Skeletal muscle tissue (tissue), 3 donors: ENCODE measurements at regions not wholly inside any gene's neighbourhood (a gene's known extent, or its start where the extent isn't known, plus 50 kb on each side); places are given as distances from the start of the nearest gene placed in this dataset.
"Not testable (repeated sequence)": the region's sequence is repeated elsewhere in the genome, so short reads cannot be mapped to it uniquely, and the experiment has no call there.

Experiments
- H3K27ac ChIP-seq: one replicate; pipeline ENCODE4 v1.7.0; 2013; ENCODE audit warnings: mild to moderate bottlenecking, low read depth, low read length, inconsistent platforms
- H3K27me3 ChIP-seq, 3 donors: one replicate each; pipeline ENCODE4 v1.7.0; 2013; ENCODE audit warnings: low read length in 3 of 3; ENCODE audit not compliant: control insufficient read depth in 3 of 3, insufficient read depth in 3 of 3
- H3K36me3 ChIP-seq, 3 donors: one replicate each; pipeline ENCODE4 v1.7.0; 2013; ENCODE audit warnings: low read length in 3 of 3; ENCODE audit not compliant: control insufficient read depth in 3 of 3, insufficient read depth in 3 of 3
- H3K4me1 ChIP-seq, 3 donors: one replicate each; pipeline ENCODE4 v1.7.0; 2013; ENCODE audit warnings: low read length in 3 of 3, mild to moderate bottlenecking in 3 of 3; ENCODE audit not compliant: control insufficient read depth in 3 of 3, insufficient read depth in 3 of 3
- H3K4me3 ChIP-seq, 3 donors: one replicate each; pipeline ENCODE4 v1.7.0; 2013; ENCODE audit warnings: low read length in 3 of 3
- H3K9ac ChIP-seq, 3 donors: one replicate each; pipeline ENCODE4 v1.7.0; 2013; ENCODE audit warnings: low read length in 3 of 3, mild to moderate bottlenecking in 3 of 3, moderate library complexity in 2 of 3, low read depth in 1 of 3
- H3K9me3 ChIP-seq, 3 donors: one replicate each; pipeline ENCODE4 v1.7.0; 2013; ENCODE audit warnings: low read length in 3 of 3; ENCODE audit not compliant: control insufficient read depth in 3 of 3
- donor health status: Osteomylitis.

DNA sequence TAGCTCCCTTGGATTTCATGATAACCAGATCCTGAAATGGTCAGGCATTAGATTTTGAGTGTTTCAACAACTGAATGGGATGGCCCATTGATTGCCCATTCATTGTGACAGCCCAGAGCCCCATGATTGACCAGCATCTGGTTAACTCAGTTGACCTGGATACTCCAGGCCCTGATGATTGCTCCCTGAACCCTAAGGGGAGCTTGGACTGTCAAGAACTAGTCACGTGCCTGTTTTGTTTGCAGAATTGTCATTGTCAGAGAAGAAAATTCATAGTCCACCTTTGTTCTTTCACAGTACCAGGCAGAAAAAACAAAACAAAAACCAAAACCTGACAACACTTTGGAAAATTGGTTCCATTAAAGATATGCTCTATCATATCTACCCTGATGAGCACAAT lies 241.3 kb upstream of the ONECUT1 start:
- Histone ChIP-seq H3K4me3 (no peak overlapping the region), H3K9me3 (no peaks in the 10 kb centered on the region), H3K27ac (no peak overlapping the region), H3K36me3 (no peaks in the 10 kb centered on the region), H3K27me3 (no peaks in the 10 kb centered on the region), H3K4me1 (no peaks in the 10 kb centered on the region), H3K9ac (no peak overlapping the region)

DNA sequence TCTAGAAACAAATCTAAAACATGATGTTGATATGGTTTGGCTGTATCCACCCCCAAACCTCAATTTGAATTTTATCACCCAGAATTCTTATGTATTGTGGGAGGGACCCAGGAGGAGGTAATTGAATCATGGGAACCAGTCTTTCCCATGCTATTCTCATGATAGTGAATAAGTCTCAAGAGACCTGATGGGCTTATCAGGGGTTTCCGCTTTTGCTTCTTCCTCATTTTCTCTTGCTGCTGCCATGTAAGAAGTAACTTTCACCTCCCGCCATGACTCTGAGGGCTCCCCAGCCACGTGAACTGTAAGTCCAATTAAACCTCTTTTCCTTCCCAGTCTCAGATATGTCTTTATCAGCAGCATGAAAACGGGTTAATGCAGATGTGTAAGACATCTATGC lies 232.7 kb upstream of the ONECUT1 start:
- Histone ChIP-seq H3K27ac (no peak overlapping the region), H3K9me3 (no peaks in the 10 kb centered on the region), H3K4me3 (no peak overlapping the region), H3K9ac (no peak overlapping the region), H3K36me3 (no peaks in the 10 kb centered on the region), H3K4me1 (no peaks in the 10 kb centered on the region), H3K27me3 (no peaks in the 10 kb centered on the region)

DNA sequence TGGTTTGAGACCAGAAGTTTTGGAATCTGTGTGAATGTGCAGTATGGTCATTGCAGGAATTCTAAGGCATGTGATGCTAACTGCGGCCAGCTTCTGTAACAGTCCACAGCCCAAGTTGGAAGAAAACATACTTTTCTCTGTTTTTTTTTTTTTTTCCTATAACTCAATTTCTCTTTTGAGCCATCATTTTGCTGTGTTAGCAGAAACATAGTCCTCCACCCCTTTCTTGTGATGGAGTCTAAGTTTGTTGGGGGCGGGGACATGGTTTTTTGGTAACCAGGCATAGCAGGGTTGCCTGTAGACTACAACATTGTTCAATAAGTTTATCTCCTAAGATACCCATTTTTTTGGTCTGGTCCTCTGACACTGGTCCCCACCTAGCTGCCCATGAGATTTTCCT lies 223.2 kb upstream of the ONECUT1 start:
- H3K4me1 ChIP-seq: no peaks in the 10 kb centered on the region
- no peak overlapping the region for H3K27ac ChIP-seq
- H3K27me3 ChIP-seq: no peaks in the 10 kb centered on the region
- peaks cover 0 to 3% (median 0%) of the 10 kb centered on the region in 3 donors for H3K9me3 ChIP-seq
- no peaks in the 10 kb centered on the region for H3K36me3 ChIP-seq
- no peak overlapping the region for H3K4me3 ChIP-seq
- no peak overlapping the region for H3K9ac ChIP-seq

DNA sequence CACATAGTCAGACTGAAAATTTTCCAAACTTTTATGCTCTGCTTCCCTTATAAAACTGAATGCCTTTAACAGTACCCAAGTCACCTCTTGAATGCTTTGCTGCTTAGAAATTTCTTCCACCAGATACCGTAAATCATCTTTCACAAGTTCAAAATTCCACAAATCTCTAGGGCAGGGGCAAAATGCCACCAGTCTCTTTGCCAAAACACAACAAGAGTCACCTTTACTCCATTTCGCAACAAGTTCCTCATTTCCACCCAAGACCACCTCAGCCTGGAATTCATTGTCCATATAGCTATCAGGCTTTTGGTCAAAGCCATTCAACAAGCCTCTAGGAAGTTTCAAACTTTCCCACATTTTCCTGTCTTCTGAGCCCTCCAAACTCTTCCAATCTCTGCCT lies 221.6 kb upstream of the ONECUT1 start:
- H3K36me3 ChIP-seq, H3K9ac ChIP-seq, H3K27me3 ChIP-seq, H3K4me3 ChIP-seq, H3K4me1 ChIP-seq, H3K9me3 ChIP-seq, H3K27ac ChIP-seq: not testable (repeated sequence)

DNA sequence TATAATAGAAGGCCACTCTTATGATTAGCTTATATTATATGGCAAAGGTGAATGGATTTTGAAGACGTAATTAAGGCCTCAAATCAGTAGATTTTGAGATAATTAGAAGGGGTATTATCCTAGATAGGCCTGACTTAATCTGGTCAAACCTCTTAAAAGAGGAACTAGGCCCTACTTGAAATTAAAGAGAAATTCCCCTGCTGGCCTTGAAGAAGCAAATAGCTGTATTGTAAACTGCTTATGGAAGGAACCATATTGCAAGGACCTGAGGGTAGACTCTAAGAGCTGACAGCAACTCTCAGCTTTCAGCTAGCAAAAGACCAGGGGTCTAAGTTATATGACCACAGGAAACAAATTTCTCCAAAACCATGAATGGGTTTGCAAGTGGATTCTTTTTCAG lies 219.0 kb upstream of the ONECUT1 start:
- H3K4me3 ChIP-seq: no peak overlapping the region
- H3K36me3 ChIP-seq: no peaks in the 10 kb centered on the region
- H3K9ac ChIP-seq: no peak overlapping the region
- no peaks in the 10 kb centered on the region for H3K9me3 ChIP-seq
- H3K4me1 ChIP-seq: no peaks in the 10 kb centered on the region
- no peaks in the 10 kb centered on the region for H3K27me3 ChIP-seq
- H3K27ac ChIP-seq: no peak overlapping the region

DNA sequence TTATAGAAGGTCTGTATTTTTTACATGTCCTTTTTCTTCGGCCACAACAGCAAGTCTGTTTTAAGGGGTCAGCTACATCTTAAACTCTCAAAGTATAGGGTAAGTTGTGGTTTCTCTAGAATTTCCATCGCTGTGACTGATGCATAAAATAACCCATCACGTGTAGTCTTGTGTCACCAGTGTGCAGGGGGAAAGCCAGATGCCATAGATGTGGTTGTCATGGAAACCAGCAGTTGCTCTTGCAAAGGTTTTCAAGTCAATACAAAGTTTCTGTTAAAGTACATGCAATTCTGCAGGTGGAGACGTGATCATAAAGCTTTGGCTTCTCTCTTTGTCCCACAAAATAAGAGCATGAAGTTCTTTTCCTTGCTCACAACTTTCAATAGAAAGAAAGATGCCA lies 210.3 kb upstream of the ONECUT1 start:
- Histone ChIP-seq H3K4me1 (no peaks in the 10 kb centered on the region), H3K4me3 (no peak overlapping the region), H3K27ac (no peak overlapping the region), H3K27me3 (no peaks in the 10 kb centered on the region), H3K36me3 (no peaks in the 10 kb centered on the region), H3K9me3 (no peaks in the 10 kb centered on the region), H3K9ac (no peak overlapping the region)

DNA sequence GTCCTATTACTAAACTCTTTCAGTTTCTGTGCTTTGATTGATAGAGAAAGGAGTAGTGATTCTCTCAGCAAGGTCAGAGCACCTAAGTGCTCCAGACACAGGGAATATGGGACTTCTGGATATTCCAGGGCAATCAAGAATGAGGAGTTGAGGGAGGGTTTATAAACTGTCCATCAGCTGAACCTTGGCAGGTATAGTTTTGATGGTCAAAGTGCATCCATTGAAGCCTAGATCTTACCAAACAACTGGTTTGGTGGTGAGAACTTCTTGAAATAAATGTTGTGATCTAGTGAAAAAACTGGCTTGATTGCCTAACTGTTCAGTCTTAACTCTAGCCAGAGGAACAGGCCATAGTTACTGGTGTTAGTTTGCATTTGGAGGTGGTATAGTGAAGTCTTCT lies 207.0 kb upstream of the ONECUT1 start:
- no peaks in the 10 kb centered on the region for H3K36me3 ChIP-seq

DNA sequence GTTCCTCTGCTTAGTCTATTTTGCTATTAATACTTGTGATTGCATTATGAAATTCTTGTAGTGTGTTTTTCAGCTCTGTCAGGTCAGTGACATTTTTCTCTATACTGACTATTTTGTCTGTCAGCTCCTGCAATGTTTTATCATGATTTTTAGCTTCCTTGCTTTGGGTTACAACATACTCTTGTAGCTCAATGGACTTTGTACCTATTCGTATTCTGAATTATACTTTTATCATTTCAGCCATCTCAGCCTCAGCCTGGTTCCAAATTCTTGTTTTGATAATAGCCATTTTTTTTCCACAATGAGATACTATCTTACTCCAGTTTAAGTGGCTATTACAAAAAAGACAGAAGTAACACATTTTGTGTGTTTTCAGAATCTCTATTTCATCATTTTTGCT lies 204.2 kb upstream of the ONECUT1 start:
- H3K27ac ChIP-seq: no peak overlapping the region
- H3K9me3 ChIP-seq: peaks cover 0 to 3% (median 0%) of the 10 kb centered on the region in 3 donors
- no peak overlapping the region for H3K4me3 ChIP-seq
- no peak overlapping the region for H3K9ac ChIP-seq
- no peaks in the 10 kb centered on the region for H3K36me3 ChIP-seq
- H3K27me3 ChIP-seq: no peaks in the 10 kb centered on the region
- no peaks in the 10 kb centered on the region for H3K4me1 ChIP-seq

More for the DNA sequence above, 207.0 kb upstream of the ONECUT1 start:
- Histone ChIP-seq H3K9me3 (peaks cover 0 to 3% (median 0%) of the 10 kb centered on the region in 3 donors), H3K9ac (no peak overlapping the region), H3K27ac (no peak overlapping the region), H3K27me3 (no peaks in the 10 kb centered on the region), H3K4me1 (no peaks in the 10 kb centered on the region), H3K4me3 (no peak overlapping the region)

DNA sequence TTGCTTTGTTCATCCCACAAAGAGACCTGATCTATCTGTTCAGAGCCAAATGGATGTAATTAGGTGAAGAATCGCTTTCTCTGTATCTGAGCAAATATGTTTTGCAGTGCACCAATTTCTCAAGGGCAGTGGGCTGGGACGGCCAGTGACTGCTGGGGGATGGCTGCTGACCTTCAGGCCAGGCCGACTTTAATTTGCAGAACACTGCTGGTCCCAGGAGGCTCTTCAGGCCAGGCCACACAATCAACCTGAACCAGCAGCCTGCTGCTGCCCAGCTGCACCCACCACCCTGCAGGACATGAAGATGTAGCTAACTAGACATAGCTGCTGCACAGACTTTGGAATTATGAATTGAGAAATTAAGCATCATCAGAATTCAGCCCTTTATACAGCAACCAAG lies 194.4 kb upstream of the ONECUT1 start:
- Histone ChIP-seq H3K4me3 (no peak overlapping the region), H3K27me3 (no peaks in the 10 kb centered on the region), H3K9me3 (no peaks in the 10 kb centered on the region), H3K36me3 (no peaks in the 10 kb centered on the region), H3K27ac (no peak overlapping the region), H3K4me1 (no peaks in the 10 kb centered on the region), H3K9ac (no peak overlapping the region)

DNA sequence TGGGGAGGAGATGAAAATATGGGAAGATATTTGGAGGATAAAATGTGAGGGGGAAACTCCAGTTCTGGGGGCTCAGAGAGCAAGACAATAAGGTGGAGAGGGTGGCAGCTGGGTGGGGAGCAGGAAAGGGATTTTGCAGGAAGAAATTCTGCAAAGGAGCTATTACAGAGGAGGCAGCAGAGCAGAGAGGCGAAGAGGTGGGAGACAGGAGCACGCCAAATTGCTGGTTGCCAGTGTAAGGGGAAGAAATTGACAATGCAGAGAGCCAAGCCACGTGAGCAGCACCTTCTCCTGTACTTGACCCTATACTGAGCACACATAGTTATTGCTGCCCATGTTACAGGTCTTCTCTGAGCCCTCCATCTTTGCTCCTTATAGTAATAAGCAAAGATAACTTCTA lies 190.3 kb upstream of the ONECUT1 start:
- H3K9ac ChIP-seq: no peak overlapping the region
- no peaks in the 10 kb centered on the region for H3K27me3 ChIP-seq
- no peak overlapping the region for H3K4me3 ChIP-seq
- no peaks in the 10 kb centered on the region for H3K4me1 ChIP-seq
- H3K27ac ChIP-seq: no peak overlapping the region
- no peaks in the 10 kb centered on the region for H3K36me3 ChIP-seq
- H3K9me3 ChIP-seq: no peaks in the 10 kb centered on the region

DNA sequence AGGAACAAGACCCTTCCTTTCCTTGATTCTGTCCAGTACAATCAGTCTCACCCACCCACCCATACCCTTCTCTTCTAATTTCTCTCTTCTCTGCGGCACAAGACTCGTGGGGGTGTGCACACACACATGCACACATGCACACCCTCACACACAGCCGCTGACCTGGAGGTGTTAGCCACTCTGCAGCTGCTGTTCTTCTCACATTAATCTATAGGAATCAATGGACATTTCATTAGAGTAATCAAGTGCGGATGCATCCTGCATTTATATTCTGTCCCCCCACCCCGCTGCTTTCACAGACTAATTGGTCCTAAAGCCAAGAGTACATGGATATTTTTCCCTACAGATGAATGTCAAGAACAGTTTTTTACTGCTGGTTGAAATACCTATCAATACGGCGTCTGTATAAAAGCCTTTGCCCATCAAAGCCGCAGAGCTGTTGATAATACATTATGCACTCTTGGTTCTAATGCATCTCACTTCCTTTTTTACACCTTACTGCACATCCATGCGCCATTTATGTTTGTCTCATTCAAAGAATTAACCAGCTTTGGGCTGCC lies 186.5 kb upstream of the ONECUT1 start:
- no peaks in the 10 kb centered on the region for H3K4me1 ChIP-seq
- no peak overlapping the region for H3K9ac ChIP-seq
- no peaks in the 10 kb centered on the region for H3K36me3 ChIP-seq
- H3K4me3 ChIP-seq: no peak overlapping the region
- no peaks in the 10 kb centered on the region for H3K27me3 ChIP-seq
- no peaks in the 10 kb centered on the region for H3K9me3 ChIP-seq
- no peak overlapping the region for H3K27ac ChIP-seq
